ENCODE measurements at regions not wholly inside any gene's neighbourhood (a gene's known extent, or its start where the extent isn't known, plus 50 kb on each side); places are given as distances from the start of the nearest gene placed in this dataset.

GRCh38 chr5:92678640-92679039, 902.4 kb downstream of the NR2F1-AS1 start:
- ATAC-seq: peak; percentile 70
- intact Hi-C loops (cut with micrococcal nuclease; ENCODE audit: unreplicated experiment) (no loop called here), in situ Hi-C loops (cut with HindIII; ENCODE audit: low pct_unique_long_range_greater_than_20kb, low sequenced_read_pairs) (no loop called here)
- BruUV-seq (replicated peaks): no TSS peak
- H3K36me3 ChIP-seq (ENCODE audit: control insufficient read depth, insufficient read depth, low read length): no peaks in the 10 kb centered on the region
- DNase-seq (ENCODE audit: low read depth, low spot score): no peak
- H3K27ac ChIP-seq (ENCODE audit: low read length): peak overlapping the region; percentile 65; the same call in 1 of the 2 replicates
- no peaks in the 10 kb centered on the region for H3K27me3 ChIP-seq (ENCODE audit: control insufficient read depth, insufficient read depth, low read length)
- TF ChIP-seq CTCF (IDR thresholded peaks at IDR 0.05) (peak; percentile 64), TCF7L2 (IDR thresholded peaks at IDR 0.05; ENCODE audit: low read depth, low read length) (no peak), POLR2AphosphoS5 (IDR thresholded peaks at IDR 0.05; ENCODE audit: low read depth, low read length) (no peak)
- ChIA-PET POLR2A (no interaction called here), CTCF (no interaction called here)
- peaks cover 13% of the 10 kb centered on the region; the same call in 1 of the 2 replicates for H3K9me3 ChIP-seq (ENCODE audit: control insufficient read depth, insufficient read depth, low read depth, low read length)
- H3K4me1 ChIP-seq (ENCODE audit: control insufficient read depth, insufficient read depth, low read length): no peaks in the 10 kb centered on the region; the same call in 1 of the 2 replicates
- H3K4me3 ChIP-seq (ENCODE audit: low read depth in 2 of 2, low read length in 2 of 2): no peak overlapping the region

- ChIA-PET CTCF (no interaction called here), POLR2A (no interaction called here)
- no peaks in the 10 kb centered on the region for H3K27me3 ChIP-seq (ENCODE audit: control insufficient read depth, insufficient read depth, low read length)
- no peaks in the 10 kb centered on the region; the same call in 1 of the 2 replicates for H3K4me1 ChIP-seq (ENCODE audit: control insufficient read depth, insufficient read depth, low read length)
- no peaks in the 10 kb centered on the region for H3K36me3 ChIP-seq (ENCODE audit: control insufficient read depth, insufficient read depth, low read length)
- DNase-seq (ENCODE audit: low read depth, low spot score) (no peak), ATAC-seq (no peak)
- in situ Hi-C loops (cut with HindIII; ENCODE audit: low pct_unique_long_range_greater_than_20kb, low sequenced_read_pairs): no loop called here
- TF ChIP-seq SIN3A (IDR thresholded peaks at IDR 0.05; ENCODE audit: borderline replicate concordance, insufficient read depth, low read depth, low read length) (no peak), TCF7L2 (IDR thresholded peaks at IDR 0.05; ENCODE audit: low read depth, low read length) (no peak), CTCF (IDR thresholded peaks at IDR 0.05) (no peak), POLR2AphosphoS5 (IDR thresholded peaks at IDR 0.05; ENCODE audit: low read depth, low read length) (no peak), REST (IDR thresholded peaks at IDR 0.05; ENCODE audit: insufficient read depth in 1 of 2, low read depth in 2 of 2, low read length in 1 of 2) (no peak)
- BruUV-seq (replicated peaks): no TSS peak
- H3K9me3 ChIP-seq (ENCODE audit: control insufficient read depth, insufficient read depth, low read depth, low read length): 0 out of 2 replicates have a peak, but pooled peaks cover 8% of the 10 kb centered on the region
- no peak overlapping the region for H3K4me3 ChIP-seq (ENCODE audit: low read depth in 2 of 2, low read length in 2 of 2)
- peak overlapping the region; percentile 48; the same call in 1 of the 2 replicates for H3K27ac ChIP-seq (ENCODE audit: low read length)
- intact Hi-C loops (cut with micrococcal nuclease; ENCODE audit: unreplicated experiment): no loop called here
Measured at GRCh38 chr5:92676215-92677165, 904.5 kb downstream of the NR2F1-AS1 start.
